ENCODE measurements at regions not wholly inside any gene's neighbourhood (a gene's known extent, or its start where the extent isn't known, plus 50 kb on each side); places are given as distances from the start of the nearest gene placed in this dataset.

- no peak for TF ChIP-seq EZH2phosphoT487 (IDR thresholded peaks at IDR 0.05; ENCODE audit: borderline replicate concordance)
- no peak for TF ChIP-seq ELF1 (IDR thresholded peaks at IDR 0.05; ENCODE audit: borderline replicate concordance, low read depth)
- TF ChIP-seq CTCF (IDR thresholded peaks at IDR 0.05 in 2 of 3, conservative IDR thresholded peaks at IDR 0.05 in 1 of 3; ENCODE audit: borderline replicate concordance in 1 of 3, insufficient read depth in 1 of 3, low read depth in 2 of 3, low read length in 2 of 3): no peak
- TF ChIP-seq ATF3 (IDR thresholded peaks at IDR 0.05): no peak
- TF ChIP-seq EGR1 (IDR thresholded peaks at IDR 0.05; ENCODE audit: low read depth): no peak
Measured at GRCh38 chr9:29556746-29557145, 1983.5 kb upstream of the C9orf72 start.
